ENCODE measurements at regions not wholly inside any gene's neighbourhood (a gene's known extent, or its start where the extent isn't known, plus 50 kb on each side); places are given as distances from the start of the nearest gene placed in this dataset.

GRCh38 chr11:106497822-106498221, 420.4 kb downstream of the AASDHPPT start:
- Histone ChIP-seq H4K20me1 (replicated peaks; ENCODE audit: control insufficient read depth, extremely low read depth, insufficient read depth, low read length) (no peaks in the 10 kb centered on the region), H3K27ac (ENCODE audit: insufficient read depth, low read depth, low read length) (no peak overlapping the region), H3K4me2 (ENCODE audit: insufficient read depth, low read length) (no peak overlapping the region), H3K79me2 (ENCODE audit: control insufficient read depth, insufficient read depth, low read length) (no peaks in the 10 kb centered on the region), H3K9me1 (replicated peaks; ENCODE audit: control insufficient read depth, extremely low read depth, insufficient read depth, low read length) (no peaks in the 10 kb centered on the region), H3K4me3 (replicated peaks in 1 of 3; ENCODE audit: insufficient read depth in 1 of 3, low read depth in 1 of 3, low read length in 3 of 3) (no peak overlapping the region), H3K9me3 (replicated peaks; ENCODE audit: control insufficient read depth, insufficient read depth, low read length) (no peaks in the 10 kb centered on the region), H2AFZ (ENCODE audit: low read depth, low read length) (no peak overlapping the region), H3K4me1 (ENCODE audit: control insufficient read depth, extremely low read depth, insufficient read depth, low read length) (no peaks in the 10 kb centered on the region), H3K36me3 (ENCODE audit: control insufficient read depth in 2 of 2, extremely low read depth in 1 of 2, insufficient read depth in 2 of 2, low read length in 2 of 2) (no peaks in the 10 kb centered on the region), H3K9ac (replicated peaks; ENCODE audit: extremely low read depth, insufficient read depth, low read length) (no peak overlapping the region), H3K27me3 (ENCODE audit: control insufficient read depth in 2 of 2, insufficient read depth in 2 of 2, low read length in 2 of 2) (no peaks in the 10 kb centered on the region)
- FAIRE-seq = no peak
- no TSS peak for BruUV-seq (replicated peaks)
- no peak for TF ChIP-seq JUN (IDR thresholded peaks at IDR 0.05; ENCODE audit: borderline replicate concordance, insufficient read depth, insufficient read length, low read depth)
- no peak for TF ChIP-seq CTCF (IDR thresholded peaks at IDR 0.05; ENCODE audit: extremely low read depth in 1 of 2, insufficient read depth in 1 of 2, low read depth in 1 of 2, low read length in 2 of 2)
- TF ChIP-seq MYC (IDR thresholded peaks at IDR 0.05; ENCODE audit: low read depth, low read length) = no peak
- no peak for TF ChIP-seq MAX (IDR thresholded peaks at IDR 0.05; ENCODE audit: insufficient read depth, insufficient read length)
- TF ChIP-seq EZH2 (IDR thresholded peaks at IDR 0.05; ENCODE audit: borderline replicate concordance, low read depth, low read length, severe bottlenecking) = no peak
- TF ChIP-seq POLR2A (IDR thresholded peaks at IDR 0.05; ENCODE audit: low read depth, low read length) = no peak
- DNase-seq (ENCODE audit: low read depth, low spot score) = no peak
- ChIA-PET POLR2A (no interaction called here), CTCF (no interaction called here)
- intact Hi-C loops (cut with micrococcal nuclease) = no loop called here
- dilution Hi-C loops (cut with MboI; ENCODE audit: extremely low pct_ligation_motif_present, low sequenced_read_pairs) = no loop called here

GRCh38 chr11:106503901-106504300, 426.4 kb downstream of the AASDHPPT start:
- no peak for DNase-seq (ENCODE audit: low read depth, low spot score)
- BruUV-seq (replicated peaks) = no TSS peak
- dilution Hi-C loops (cut with MboI; ENCODE audit: extremely low pct_ligation_motif_present, low sequenced_read_pairs) (no loop called here), intact Hi-C loops (cut with micrococcal nuclease) (no loop called here)
- H3K36me3 ChIP-seq (ENCODE audit: control insufficient read depth in 2 of 2, extremely low read depth in 1 of 2, insufficient read depth in 2 of 2, low read length in 2 of 2) = no peaks in the 10 kb centered on the region
- TF ChIP-seq CTCF (IDR thresholded peaks at IDR 0.05; ENCODE audit: extremely low read depth in 1 of 2, insufficient read depth in 1 of 2, low read depth in 1 of 2, low read length in 2 of 2) = no peak
- no peak for TF ChIP-seq MYC (IDR thresholded peaks at IDR 0.05; ENCODE audit: low read depth, low read length)
- no peak for TF ChIP-seq EZH2 (IDR thresholded peaks at IDR 0.05; ENCODE audit: borderline replicate concordance, low read depth, low read length, severe bottlenecking)
- no peak for TF ChIP-seq POLR2A (IDR thresholded peaks at IDR 0.05; ENCODE audit: low read depth, low read length)
- TF ChIP-seq GATA2 (IDR thresholded peaks at IDR 0.05; ENCODE audit: insufficient read depth, insufficient read length, low read depth, low read length) = no peak
- TF ChIP-seq JUN (IDR thresholded peaks at IDR 0.05; ENCODE audit: borderline replicate concordance, insufficient read depth, insufficient read length, low read depth) = no peak
- no peak for TF ChIP-seq MAX (IDR thresholded peaks at IDR 0.05; ENCODE audit: insufficient read depth, insufficient read length)
- TF ChIP-seq FOS (IDR thresholded peaks at IDR 0.05; ENCODE audit: borderline replicate concordance, insufficient read depth, low read length) = no peak
- TF ChIP-seq POLR2AphosphoS5 (IDR thresholded peaks at IDR 0.05; ENCODE audit: insufficient read depth, low read depth, low read length) = no peak
- H3K4me2 ChIP-seq (ENCODE audit: insufficient read depth, low read length) = no peak overlapping the region
- no peak overlapping the region for H3K4me3 ChIP-seq (replicated peaks in 1 of 3; ENCODE audit: insufficient read depth in 1 of 3, low read depth in 1 of 3, low read length in 3 of 3)
- H3K4me1 ChIP-seq (ENCODE audit: control insufficient read depth, extremely low read depth, insufficient read depth, low read length) = no peaks in the 10 kb centered on the region
- no peaks in the 10 kb centered on the region for H3K27me3 ChIP-seq (ENCODE audit: control insufficient read depth in 2 of 2, insufficient read depth in 2 of 2, low read length in 2 of 2)
- POLR2A ChIA-PET = no interaction called here
- H3K9me3 ChIP-seq (replicated peaks; ENCODE audit: control insufficient read depth, insufficient read depth, low read length) = no peaks in the 10 kb centered on the region
- H3K79me2 ChIP-seq (ENCODE audit: control insufficient read depth, insufficient read depth, low read length) = no peaks in the 10 kb centered on the region
- no peaks in the 10 kb centered on the region for H4K20me1 ChIP-seq (replicated peaks; ENCODE audit: control insufficient read depth, extremely low read depth, insufficient read depth, low read length)
- CTCF ChIA-PET = no interaction called here
- no peaks in the 10 kb centered on the region for H3K9me1 ChIP-seq (replicated peaks; ENCODE audit: control insufficient read depth, extremely low read depth, insufficient read depth, low read length)
- no peak overlapping the region for H3K9ac ChIP-seq (replicated peaks; ENCODE audit: extremely low read depth, insufficient read depth, low read length)
- H2AFZ ChIP-seq (ENCODE audit: low read depth, low read length) = no peak overlapping the region
- FAIRE-seq = no peak
- H3K27ac ChIP-seq (ENCODE audit: insufficient read depth, low read depth, low read length) = no peak overlapping the region

All from endothelial cell of umbilical vein (primary cell).